HG03095 (cell line): ENCODE measurements at regions not wholly inside any gene's neighbourhood (a gene's known extent, or its start where the extent isn't known, plus 50 kb on each side); places are given as distances from the start of the nearest gene placed in this dataset.
"Not testable (repeated sequence)": the region's sequence is repeated elsewhere in the genome, so short reads cannot be mapped to it uniquely, and the experiment has no call there.

ENCODE experiments used
- ATAC-seq: cut with Tn5 transposase; IDR thresholded peaks from one replicate; pipeline ENCODE4 v1.9.1; 2021; ENCODE audit warnings: moderate library complexity; ENCODE audit not compliant: unreplicated experiment

- ATAC-seq = no peak
Measured at GRCh38 chr4:17250591-17250990, 261.3 kb downstream of the QDPR start.

DNA sequence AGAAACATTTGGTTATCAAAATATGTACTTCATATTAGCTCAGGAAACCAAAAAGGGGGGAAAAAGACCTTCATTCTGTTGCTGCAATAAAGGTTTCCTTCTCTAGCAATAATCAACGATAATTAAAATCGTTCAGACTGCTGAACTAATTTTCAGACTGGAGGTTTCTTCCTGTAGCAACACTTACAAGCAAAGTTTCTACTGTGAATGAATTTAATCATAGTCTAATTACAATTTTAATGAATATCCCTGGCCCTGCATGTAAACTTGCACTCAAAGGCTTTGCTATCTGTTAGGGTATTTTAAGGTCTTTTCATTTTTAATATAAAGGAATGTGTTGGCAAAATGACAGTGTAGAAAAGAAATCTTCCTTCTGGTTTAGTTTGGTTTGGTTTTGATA is 265.2 kb downstream of the QDPR start:
- no peak for ATAC-seq

DNA sequence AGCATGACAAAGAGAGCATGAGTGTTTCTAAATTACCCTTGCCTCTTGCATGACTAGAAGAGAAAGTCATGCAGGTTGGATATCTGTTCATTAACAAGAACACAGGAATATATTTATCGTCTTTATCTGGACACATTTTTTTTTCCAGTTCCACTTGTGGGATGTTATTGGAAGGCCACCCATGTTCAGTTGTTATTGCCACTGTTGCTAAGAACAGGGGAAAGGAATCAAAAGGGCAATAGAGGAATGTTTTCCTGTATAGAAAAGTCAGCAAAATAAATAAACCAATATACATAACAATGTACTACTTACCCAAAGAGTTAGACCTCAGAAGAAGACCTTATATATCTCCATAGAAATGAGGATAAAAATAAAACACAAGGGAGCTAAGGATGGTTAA is 270.1 kb downstream of the QDPR start:
- ATAC-seq = no peak

DNA sequence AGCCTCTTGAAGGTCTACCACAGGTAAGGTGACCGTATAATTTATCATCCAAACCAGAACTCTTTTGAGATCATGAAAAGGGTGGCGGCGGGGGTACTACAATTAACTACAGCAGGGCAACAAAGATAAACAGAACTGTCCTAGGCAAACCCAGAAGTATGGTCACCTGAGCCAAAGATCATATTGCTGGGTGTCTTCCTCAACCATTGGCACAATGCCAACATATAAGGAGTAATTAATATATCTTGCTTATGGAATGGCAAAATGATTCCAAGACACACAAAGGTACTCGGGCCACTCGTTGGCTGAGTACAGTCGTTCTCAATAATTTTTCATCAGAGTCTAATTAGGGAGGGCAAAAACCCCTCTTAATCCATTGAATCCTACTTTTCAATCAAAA is 273.3 kb downstream of the QDPR start:
- ATAC-seq = no peak

DNA sequence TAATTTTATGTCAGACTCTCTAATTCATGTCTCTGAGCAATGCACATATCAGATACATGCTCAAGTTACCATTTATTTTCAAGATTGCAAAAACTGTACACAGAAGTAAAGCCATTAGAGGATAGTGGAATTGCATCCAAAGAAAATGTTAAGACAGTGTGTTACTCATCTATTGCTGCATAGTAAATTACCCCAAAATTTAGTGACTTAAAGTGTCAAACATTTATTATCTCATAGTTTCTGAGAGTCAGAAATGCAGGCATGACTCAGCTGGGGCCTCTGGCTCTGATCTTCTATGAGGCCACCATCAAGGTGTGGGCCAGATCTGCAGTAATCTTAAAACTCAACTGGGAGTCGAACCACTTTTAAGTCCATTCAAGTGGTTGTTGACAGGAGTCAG is 275.2 kb downstream of the QDPR start:
- ATAC-seq = no peak

GRCh38 chr4:17234678-17235077 is 277.2 kb downstream of the QDPR start:
- no peak for ATAC-seq

GRCh38 chr4:17232566-17233253 is 279.2 kb downstream of the QDPR start:
- ATAC-seq = no peak

DNA sequence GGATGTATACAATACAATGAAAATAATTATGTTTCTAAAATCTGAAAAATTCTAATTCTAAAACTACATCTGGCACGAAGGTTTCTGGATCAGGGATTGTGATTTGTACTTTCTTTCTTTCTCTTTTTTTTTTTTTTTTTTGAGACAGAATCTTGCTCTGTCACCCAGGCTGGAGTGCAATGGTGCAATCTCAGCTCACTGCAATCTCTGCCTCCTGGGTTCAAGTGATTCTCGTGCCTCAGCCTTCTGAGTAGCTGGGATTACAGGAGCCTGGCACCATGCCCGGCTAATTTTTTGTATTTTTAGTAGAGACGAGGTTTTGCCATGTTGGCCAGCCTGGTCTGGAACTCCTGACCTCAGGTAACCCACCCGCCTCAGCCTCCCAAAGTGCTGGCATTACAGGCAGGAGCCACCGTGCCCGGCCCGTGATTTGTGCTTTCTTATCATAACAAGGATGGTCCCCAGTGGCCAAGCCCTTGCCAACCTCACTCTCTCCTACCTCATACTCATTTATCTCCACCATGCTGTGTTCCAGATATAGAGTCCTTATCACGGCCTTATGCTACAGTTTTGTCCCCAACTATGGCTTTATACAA is 279.9 kb downstream of the QDPR start:
- not testable (repeated sequence) for ATAC-seq

DNA sequence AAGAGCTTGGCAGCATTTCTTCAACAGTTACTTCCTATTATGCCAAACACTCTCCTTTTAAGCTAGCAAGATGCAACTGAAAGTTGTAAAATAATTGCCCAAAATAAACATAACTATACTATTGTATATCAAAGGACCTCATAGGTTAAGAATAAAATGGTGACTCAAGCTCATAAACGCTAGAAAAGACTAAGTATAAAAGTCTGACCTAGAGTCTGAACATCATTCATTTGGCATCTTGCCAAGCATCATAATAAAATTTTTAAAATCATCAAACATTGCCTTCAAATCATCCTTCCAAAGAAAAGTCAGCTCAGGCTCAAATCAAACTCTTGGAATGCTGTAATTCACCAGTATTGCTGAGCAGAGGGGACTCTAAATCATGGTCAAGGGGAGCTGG is 281.2 kb downstream of the QDPR start:
- no peak for ATAC-seq

GRCh38 chr4:17220816-17221215 is 291.1 kb downstream of the QDPR start:
- no peak for ATAC-seq

DNA sequence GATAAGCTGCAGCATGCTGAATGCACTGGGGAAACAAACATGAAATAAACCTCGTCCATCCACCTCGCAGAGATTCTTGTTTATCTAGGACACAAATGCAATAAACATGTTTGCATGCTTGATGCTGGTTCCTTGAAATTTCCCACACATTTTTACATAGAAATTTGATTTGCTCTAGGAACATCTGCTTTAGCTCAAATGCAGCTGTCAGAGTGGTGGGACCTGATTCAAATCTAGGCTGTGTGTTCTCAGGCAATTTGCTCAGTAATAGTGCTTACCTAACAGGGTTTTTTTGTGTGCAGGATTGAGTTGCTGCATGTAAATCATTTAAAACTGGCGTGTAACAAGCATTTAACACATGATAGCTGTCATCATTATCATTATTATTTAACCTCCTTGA is 293.1 kb downstream of the QDPR start:
- ATAC-seq = no peak

DNA sequence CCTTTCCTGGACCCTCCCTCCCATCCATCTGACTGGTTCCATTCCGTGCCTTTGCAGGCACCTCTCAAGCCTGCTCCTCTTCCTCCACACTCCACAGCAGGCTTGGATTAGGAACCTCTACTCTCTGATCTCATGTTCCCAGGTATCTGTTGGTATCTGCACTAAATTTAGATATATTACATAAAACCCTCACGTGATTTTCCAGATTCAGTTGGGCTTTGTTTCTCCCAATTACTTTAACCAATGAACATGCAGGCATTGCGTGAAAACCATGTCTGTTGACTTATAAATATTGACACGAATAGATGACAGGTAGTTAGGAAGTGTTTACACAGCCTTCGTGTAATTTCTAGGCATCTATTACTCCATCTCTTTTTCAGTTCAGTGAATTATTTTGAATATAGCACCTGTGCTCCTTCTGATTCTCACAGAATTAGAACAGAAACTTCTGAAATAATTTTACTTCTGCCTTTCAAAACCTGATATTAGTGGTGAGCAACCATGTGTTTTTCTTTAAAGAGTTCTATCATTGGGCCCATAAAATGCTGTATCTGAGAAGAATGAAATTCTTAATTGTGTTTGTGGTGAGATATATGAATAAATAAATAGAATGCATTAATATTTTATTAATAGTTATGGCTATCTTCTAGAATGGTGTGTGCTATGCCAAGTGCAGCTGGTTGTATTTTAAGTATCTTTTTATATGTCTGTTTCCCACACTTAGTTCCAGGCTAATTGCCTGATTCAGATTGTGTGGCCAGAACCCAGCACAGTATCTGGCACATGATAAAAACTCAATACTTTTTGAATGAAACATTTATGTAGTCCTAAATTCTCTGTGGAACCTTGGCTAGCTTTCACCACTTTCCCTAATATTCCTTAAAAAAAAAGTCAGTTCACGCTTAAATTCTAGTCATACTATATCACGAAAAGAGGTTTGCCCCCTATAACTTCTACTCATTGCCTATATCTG is 304.8 kb downstream of the QDPR start:
- ATAC-seq = no peak

- ATAC-seq = no peak
Measured at GRCh38 chr4:17204908-17205307, 306.5 kb upstream of the LDB2 start.

- no peak for ATAC-seq
Measured at GRCh38 chr4:17203797-17204196, 305.4 kb upstream of the LDB2 start.

DNA sequence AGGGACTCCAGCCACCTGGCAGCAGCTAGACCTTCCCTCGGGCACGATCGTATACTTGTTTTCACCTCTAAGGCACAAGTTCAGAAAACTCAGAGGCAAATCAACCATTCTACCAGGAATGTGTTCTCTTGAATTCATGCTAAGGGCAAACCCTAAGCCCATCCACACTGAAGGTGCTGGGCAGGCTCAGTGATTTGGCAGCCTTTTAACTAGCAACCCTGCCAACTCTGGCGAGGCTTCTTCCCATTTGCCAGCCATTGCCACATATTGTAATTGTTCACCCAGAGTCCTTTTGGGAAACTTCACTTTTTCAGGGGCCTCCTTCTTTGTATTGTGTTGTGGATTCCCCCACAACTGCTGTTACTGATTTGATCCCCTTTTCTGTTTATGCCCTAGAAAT is 298.6 kb upstream of the LDB2 start:
- ATAC-seq = no peak

GRCh38 chr4:17195461-17196275 is 297.2 kb upstream of the LDB2 start:
- no peak for ATAC-seq

DNA sequence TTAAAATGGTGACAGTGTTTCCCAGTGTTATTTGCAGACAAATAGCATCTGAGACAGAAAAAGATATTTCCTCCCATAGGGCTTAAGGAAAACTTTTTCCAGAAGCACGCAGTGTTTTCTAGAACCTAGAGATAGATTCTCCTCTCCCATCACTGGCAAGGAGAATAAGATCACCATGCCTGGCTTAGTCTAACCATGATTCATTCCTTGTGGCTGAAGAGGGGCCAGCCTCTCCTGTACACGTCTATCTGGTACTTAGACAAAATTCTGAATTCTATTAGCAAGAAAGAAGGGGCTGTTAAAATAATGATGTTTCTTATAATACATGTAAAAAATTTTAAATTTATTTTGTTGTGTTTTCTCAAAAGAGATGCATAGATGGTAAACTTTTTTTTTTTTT is 296.1 kb upstream of the LDB2 start:
- no peak for ATAC-seq

DNA sequence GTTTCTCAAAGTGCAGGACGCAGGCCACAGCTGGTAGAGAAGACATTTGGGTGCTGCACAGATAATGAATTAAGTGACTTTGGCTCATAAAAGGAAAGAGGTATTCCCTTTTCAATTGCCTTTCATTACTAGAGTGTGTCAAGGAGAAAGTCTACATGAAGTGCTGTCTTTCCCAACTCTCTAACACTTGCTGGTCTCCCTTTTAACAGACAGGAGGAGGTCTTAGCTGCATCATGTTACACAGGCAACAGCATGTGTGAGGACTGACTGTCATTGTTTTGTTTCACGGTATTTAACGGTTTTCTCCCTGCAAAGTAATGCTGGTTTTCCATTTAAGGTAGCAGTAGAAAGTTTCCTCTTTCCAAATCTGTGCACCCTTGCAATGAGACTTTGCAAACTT is 291.3 kb upstream of the LDB2 start:
- no peak for ATAC-seq

DNA sequence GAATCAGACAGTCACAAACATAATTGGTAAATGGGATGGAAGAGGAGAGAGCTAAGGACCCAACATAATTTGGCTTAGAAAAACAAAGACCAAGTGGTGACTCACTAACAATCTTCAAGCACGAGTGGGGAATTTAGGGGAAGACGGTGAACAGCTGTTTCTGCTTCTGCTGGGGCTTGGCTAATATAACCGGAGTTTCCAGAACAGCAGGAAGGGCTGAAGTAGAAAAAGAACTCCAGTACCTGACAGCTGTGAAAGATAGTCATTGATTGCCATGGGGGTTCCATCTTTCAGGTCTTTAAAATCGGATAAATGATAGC is 290.9 kb upstream of the LDB2 start:
- no peak for ATAC-seq

- ATAC-seq = no peak
Measured at GRCh38 chr4:17188547-17189400, 290.3 kb upstream of the LDB2 start.
